GM21423 (cell line): ENCODE measurements at regions not wholly inside any gene's neighbourhood (a gene's known extent, or its start where the extent isn't known, plus 50 kb on each side); places are given as distances from the start of the nearest gene placed in this dataset.
"Not testable (repeated sequence)": the region's sequence is repeated elsewhere in the genome, so short reads cannot be mapped to it uniquely, and the experiment has no call there.

ENCODE experiments used
- ATAC-seq: cut with Tn5 transposase; IDR thresholded peaks from one replicate; pipeline ENCODE4 v1.9.1; 2021; ENCODE audit warnings: mild to moderate bottlenecking, moderate library complexity; ENCODE audit not compliant: unreplicated experiment

GRCh38 chr22:48628891-48629543 lies 1198.7 kb downstream of the BRD1 start:
- ATAC-seq, result no peak

GRCh38 chr22:48627966-48628365 lies 1199.7 kb downstream of the BRD1 start:
- ATAC-seq, result no peak

- ATAC-seq, result no peak
Observed at GRCh38 chr22:48627203-48627602, 1200.5 kb downstream of the BRD1 start.

- no peak for ATAC-seq
Observed at GRCh38 chr22:48624401-48624800, 1203.3 kb downstream of the BRD1 start.

GRCh38 chr22:48622891-48623545 lies 1204.7 kb downstream of the BRD1 start:
- no peak for ATAC-seq

GRCh38 chr22:48621085-48621484 lies 1206.6 kb downstream of the BRD1 start:
- no peak for ATAC-seq

GRCh38 chr22:48620460-48620859 lies 1207.2 kb downstream of the BRD1 start:
- not testable (repeated sequence) for ATAC-seq

- ATAC-seq, result no peak
Observed at GRCh38 chr22:48619721-48620120, 1208.0 kb downstream of the BRD1 start.

GRCh38 chr22:48618326-48618725 lies 1209.3 kb downstream of the BRD1 start:
- ATAC-seq, result no peak

- ATAC-seq, result no peak
Observed at GRCh38 chr22:48616656-48617055, 1211.0 kb downstream of the BRD1 start.

GRCh38 chr22:48615171-48616008 lies 1212.3 kb downstream of the BRD1 start:
- no peak for ATAC-seq

- no peak for ATAC-seq
Observed at GRCh38 chr22:48613566-48614200, 1214.0 kb downstream of the BRD1 start.

- no peak for ATAC-seq
Observed at GRCh38 chr22:48612077-48612995, 1215.3 kb downstream of the BRD1 start.

GRCh38 chr22:48609279-48609865 lies 1218.3 kb downstream of the BRD1 start:
- no peak for ATAC-seq

GRCh38 chr22:48607901-48608662 lies 1219.6 kb downstream of the BRD1 start:
- no peak for ATAC-seq

- ATAC-seq, result no peak
Observed at GRCh38 chr22:48606684-48607307, 1220.9 kb downstream of the BRD1 start.

GRCh38 chr22:48605856-48606481 lies 1221.7 kb downstream of the BRD1 start:
- ATAC-seq, result no peak

GRCh38 chr22:48605125-48605524 lies 1222.5 kb downstream of the BRD1 start:
- ATAC-seq, result no peak
